NCI-H524 treated with DMSO at 0.1 percent for 48 hours (cell line): ENCODE measurements at regions not wholly inside any gene's neighbourhood (a gene's known extent, or its start where the extent isn't known, plus 50 kb on each side); places are given as distances from the start of the nearest gene placed in this dataset.
A peak's percentile ranks its signal among the peaks of the same experiment; 100 is the strongest.

Experiments used
- DNase-seq: peaks from one replicate; lab custom pipeline; 2025; lab: John Stamatoyannopoulos, UW

GRCh38 chr9:14517154-14517906, 175.9 kb downstream of the ZDHHC21 start:
- DNase-seq = peak; percentile 55

DNA sequence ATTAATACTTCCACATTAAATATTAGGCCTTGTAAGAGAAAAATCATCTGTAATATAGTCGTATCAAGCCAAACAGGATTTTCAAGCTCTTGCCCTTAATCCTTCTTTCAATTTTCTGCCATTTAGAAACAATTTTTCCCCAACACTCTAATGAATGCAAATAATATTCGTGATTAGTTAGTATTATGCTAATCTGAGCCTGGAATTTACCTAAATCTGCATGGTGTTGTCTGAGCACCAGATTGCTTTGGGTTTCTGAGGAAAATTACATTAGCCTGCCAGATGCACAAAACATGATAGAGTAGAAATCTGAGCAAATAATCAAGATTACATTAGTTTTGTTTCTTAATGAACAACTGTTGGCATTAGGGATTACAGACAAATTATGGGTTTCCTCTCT, 176.6 kb downstream of the ZDHHC21 start:
- peak; percentile 40 for DNase-seq

DNA sequence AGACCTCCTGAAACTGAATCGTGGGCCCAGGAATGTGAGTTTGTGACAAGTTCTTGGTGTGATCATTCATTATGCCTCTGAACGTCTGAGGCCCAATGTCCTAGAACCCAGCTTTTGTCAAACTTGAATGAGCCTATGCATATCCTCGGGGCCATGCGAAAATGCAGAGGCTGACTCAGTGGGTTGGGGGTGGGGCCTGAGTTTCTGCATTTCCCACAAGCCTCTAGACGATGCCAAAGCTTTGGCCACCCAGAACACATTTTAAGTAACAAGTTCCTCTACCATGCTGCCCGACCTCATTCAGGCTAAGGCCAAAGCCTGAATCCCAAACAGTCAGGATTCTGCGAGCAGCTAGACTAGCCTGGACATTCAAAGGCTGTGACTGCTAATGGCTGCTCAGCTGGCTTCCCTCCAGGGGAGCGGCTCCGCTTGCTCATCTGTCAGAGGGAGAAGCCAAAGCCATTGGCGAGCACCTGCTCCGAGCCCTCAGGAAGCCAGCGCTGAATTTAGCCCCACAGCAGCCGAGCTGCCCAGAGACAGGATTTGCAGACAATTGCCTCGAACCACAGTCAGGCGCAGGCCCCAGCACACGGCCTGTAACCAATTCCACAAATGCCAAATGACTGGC, 177.5 kb downstream of the ZDHHC21 start:
- peak; percentile 19 for DNase-seq

GRCh38 chr9:14515049-14515448, 178.2 kb downstream of the ZDHHC21 start:
- DNase-seq = no peak

DNA sequence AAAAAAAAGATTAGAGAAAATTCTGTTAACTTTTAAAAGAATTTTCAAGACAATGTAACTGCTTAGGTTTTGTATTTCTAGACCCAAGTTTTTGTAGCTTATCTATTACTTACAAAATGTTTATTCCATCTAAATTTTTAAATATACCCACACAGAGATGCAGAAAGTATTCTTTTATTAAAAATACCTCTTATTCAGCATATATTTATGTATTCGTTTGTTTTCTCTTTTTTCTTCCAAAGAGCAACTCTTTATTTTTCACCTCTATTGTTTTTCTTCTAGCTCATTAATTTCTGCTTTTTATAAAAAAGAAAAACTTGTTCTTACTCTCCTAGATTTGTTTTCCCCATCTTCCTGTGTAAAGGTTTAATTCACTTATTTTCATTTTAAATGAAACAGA, 180.3 kb downstream of the ZDHHC21 start:
- DNase-seq = no peak

- DNase-seq = no peak
Measured at GRCh38 chr9:14511452-14511851, 181.8 kb downstream of the ZDHHC21 start.

GRCh38 chr9:14508884-14509283, 184.3 kb downstream of the ZDHHC21 start:
- no peak for DNase-seq

GRCh38 chr9:14501366-14501765, 187.4 kb upstream of the NFIB start:
- no peak for DNase-seq

DNA sequence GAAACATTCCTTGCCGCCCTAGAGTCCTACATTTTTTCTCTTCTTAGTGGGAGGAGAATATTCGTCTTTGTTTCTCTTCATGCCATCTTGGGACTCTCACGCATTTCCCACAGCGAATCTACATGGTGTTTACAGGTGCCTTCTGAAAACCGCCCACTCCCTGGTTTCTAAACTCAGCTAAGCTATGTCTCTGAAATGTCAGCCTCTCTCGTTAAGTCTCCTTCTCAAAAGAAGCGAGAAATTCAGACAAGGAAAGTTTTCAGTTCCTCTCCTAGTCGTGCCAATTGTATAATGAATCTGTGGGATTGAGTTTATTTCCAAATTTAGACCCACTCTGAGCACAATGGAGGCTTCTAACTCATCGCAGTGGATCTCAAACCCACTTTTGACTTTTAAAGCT, 186.8 kb upstream of the NFIB start:
- DNase-seq = no peak

DNA sequence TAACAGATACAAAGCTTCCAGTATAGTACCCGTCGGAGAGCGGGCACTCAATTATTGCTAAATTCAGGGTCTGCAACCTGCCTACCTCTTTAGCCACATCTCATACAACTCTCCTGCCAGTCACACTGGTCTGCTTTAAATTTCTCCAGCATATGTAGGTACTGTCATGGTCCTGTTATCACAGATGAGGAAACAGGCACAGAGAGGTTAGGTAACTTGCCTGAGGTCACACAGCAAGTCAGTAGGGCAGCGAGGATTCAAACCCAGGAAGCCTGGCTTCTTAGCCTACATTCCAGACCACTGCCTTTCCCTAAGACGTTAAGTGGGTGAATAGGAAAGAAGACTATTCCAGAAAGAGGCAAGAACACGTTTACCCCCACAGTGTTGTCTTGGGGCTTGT, 186.0 kb upstream of the NFIB start:
- DNase-seq = no peak

- DNase-seq = no peak
Measured at GRCh38 chr9:14498824-14499223, 184.9 kb upstream of the NFIB start.

GRCh38 chr9:14497476-14497875, 183.5 kb upstream of the NFIB start:
- no peak for DNase-seq

- no peak for DNase-seq
Measured at GRCh38 chr9:14488421-14489190, 174.7 kb upstream of the NFIB start.

DNA sequence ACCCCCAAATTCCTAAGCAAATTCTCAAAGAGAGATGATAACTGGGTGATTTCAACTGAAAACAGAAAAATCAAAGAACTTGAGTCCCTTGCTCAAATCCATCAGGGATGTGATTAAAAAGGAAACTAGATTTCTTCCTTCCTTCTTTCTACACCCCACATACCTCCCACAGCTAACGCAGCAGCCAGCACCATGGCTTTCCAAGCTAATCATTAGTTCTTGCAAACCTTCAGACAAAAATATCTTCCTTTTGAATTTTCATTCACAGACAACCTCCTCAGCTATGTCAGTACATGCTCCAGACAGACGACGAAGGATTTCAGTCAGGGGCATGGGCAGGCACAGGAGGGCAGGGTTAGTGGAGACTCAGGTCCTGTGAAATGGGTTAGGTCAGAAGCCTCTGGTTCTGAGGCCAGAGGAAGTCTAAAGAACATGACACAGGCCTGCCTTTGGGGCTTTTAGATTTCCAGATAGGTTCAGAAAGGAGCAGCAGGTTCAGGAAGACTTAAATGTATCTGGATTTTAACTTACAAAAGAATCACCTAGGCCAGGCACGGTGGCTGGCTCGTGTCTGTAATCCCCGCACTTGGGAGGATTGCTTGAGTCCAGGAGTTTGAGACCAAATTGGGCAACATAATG, 173.7 kb upstream of the NFIB start:
- DNase-seq = no peak

DNA sequence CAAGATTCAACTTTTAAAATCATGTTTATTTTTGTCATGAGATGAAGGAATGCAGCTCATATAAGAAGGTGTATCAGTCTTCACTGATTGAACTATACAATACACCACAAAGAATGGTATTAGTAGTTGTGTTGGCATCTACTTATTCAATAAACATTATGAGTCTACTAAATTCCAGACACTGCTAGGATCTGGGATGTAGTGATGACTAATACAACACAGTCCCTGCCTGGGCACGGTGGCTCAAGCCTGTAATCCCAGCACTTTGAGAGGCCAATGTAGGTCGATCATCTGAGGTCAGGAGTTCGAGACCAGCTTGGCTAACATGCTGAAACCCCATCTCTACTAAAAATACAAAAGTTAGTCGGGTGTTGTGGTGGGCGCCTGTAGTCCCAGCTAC, 171.4 kb upstream of the NFIB start:
- no peak for DNase-seq

GRCh38 chr9:14482856-14483255, 168.9 kb upstream of the NFIB start:
- DNase-seq = no peak

GRCh38 chr9:14480526-14480925, 166.6 kb upstream of the NFIB start:
- DNase-seq = no peak

DNA sequence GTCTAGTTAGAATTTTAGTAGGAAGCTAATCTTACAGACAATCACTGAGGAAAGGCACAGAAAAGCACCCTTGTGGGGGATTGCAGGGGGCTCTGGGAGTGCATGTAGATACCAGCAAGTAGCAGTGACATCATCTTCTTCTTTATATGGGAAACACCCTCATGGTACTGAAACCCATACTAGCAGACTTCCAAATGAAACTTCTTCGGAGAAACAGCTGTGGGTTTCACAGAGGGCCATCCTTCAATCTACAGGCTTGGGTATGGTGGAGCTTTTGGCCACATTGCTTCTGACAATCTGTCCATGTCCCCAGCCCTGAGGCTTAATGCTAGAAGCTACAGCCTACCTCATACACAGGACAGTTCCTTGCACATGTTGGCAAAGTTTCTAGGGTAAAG, 165.2 kb upstream of the NFIB start:
- no peak for DNase-seq

DNA sequence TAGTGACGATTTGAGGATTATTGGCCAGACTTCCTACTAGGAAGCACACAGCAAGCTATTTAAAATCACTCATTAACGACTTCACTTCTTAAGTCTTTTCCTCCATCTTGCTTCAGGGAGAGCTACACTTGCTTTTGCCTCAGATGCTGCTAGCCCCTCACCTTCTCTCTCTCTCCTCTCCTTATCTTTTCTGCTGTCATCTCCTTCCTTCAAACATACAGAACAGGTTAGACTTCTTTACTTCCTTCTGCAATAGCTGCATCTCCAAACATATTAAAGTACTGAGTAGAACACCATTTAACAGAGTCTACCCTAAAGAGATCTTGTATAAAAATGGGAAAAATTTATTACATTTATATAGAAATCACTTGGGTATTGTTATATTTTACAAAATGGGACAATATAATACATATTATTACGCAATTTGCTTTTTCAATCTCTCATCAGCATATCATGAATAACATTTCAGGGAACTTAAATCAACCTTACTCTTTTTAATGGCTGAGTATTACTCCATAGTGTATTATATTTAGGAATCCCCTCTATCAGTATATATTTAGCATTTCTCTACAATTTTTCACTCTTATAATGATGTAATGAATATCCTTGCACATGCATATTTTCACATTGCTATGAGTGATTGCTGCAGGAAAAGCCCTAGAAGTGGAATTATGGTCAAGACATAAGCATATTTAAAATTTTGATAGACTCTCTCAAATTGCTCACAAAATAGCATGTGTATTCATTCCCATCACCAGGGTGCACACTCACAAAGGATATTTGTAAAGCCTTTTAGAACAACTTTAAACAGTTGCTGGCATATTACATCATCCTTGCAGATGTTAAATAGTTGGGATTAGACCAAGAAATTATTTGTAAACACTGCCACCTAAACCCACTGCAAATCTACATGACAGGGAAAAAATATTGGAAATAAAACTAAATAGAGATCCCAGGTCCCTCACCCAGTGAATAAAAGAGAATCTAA, 164.5 kb upstream of the NFIB start:
- no peak for DNase-seq

GRCh38 chr9:14471041-14471440, 157.1 kb upstream of the NFIB start:
- DNase-seq = no peak

GRCh38 chr9:14467675-14468374, 153.9 kb upstream of the NFIB start:
- DNase-seq = no peak
